KMS-11 (cell line): ENCODE measurements at regions not wholly inside any gene's neighbourhood (a gene's known extent, or its start where the extent isn't known, plus 50 kb on each side); places are given as distances from the start of the nearest gene placed in this dataset.

Experiments
- H2AFZ ChIP-seq: fragments of 200-600 bp; sonication (generic); 2 replicates; pipeline ENCODE4 v1.6.1; 2016; ENCODE audit warnings: antibody characterized with exemption, mixed run types, low read depth
- H3K27ac ChIP-seq: fragments of 200-600 bp; sonication (generic); 2 replicates; pipeline ENCODE4 v1.6.1; 2016; ENCODE audit warnings: mild to moderate bottlenecking, mixed run types
- H3K27me3 ChIP-seq: fragments of 200-600 bp; sonication (generic); 2 replicates; pipeline ENCODE4 v1.6.1; 2017; ENCODE audit warnings: mild to moderate bottlenecking, low read depth, mixed run types, moderate library complexity; ENCODE audit not compliant: insufficient read depth
- H3K36me3 ChIP-seq: fragments of 200-600 bp; sonication (generic); 2 replicates; pipeline ENCODE4 v1.6.1; 2017; ENCODE audit warnings: mild to moderate bottlenecking, mixed run types; ENCODE audit not compliant: insufficient read depth
- H3K4me1 ChIP-seq: fragments of 200-600 bp; sonication (generic); 2 replicates; pipeline ENCODE4 v1.6.1; 2016; ENCODE audit warnings: mild to moderate bottlenecking, low read depth, mixed run types; ENCODE audit not compliant: poor library complexity, severe bottlenecking
- H3K4me2 ChIP-seq: fragments of 200-600 bp; sonication (generic); 2 replicates; pipeline ENCODE4 v1.7.0; 2016; ENCODE audit warnings: mild to moderate bottlenecking, mixed run types
- H3K4me3 ChIP-seq: fragments of 200-600 bp; sonication (generic); IDR thresholded peaks from 2 replicates; pipeline ENCODE4 v1.6.1; 2017; ENCODE audit warnings: low read depth, low read length, mixed read lengths; ENCODE audit not compliant: insufficient read depth
- H3K79me2 ChIP-seq: fragments of 200-600 bp; sonication (generic); 2 replicates; pipeline ENCODE4 v1.6.1; 2016; ENCODE audit warnings: low read depth, mixed run types; ENCODE audit not compliant: insufficient read depth
- H3K9ac ChIP-seq: fragments of 200-600 bp; sonication (generic); 2 replicates; pipeline ENCODE4 v1.6.1; 2016; ENCODE audit warnings: mild to moderate bottlenecking, mixed run types
- H4K20me1 ChIP-seq: fragments of 200-600 bp; sonication (generic); 2 replicates; pipeline ENCODE4 v1.6.1; 2016; ENCODE audit warnings: mild to moderate bottlenecking, mixed run types; ENCODE audit not compliant: insufficient read depth
- TF ChIP-seq, protein P1 (sequence below): fragments of 200-600 bp; sonication (generic); conservative IDR thresholded peaks from 2 replicates; pipeline ENCODE4 v1.6.1; 2017; ENCODE audit warnings: low read depth, mild to moderate bottlenecking, antibody characterized with exemption, low read length, moderate library complexity, mixed read lengths

DNA sequence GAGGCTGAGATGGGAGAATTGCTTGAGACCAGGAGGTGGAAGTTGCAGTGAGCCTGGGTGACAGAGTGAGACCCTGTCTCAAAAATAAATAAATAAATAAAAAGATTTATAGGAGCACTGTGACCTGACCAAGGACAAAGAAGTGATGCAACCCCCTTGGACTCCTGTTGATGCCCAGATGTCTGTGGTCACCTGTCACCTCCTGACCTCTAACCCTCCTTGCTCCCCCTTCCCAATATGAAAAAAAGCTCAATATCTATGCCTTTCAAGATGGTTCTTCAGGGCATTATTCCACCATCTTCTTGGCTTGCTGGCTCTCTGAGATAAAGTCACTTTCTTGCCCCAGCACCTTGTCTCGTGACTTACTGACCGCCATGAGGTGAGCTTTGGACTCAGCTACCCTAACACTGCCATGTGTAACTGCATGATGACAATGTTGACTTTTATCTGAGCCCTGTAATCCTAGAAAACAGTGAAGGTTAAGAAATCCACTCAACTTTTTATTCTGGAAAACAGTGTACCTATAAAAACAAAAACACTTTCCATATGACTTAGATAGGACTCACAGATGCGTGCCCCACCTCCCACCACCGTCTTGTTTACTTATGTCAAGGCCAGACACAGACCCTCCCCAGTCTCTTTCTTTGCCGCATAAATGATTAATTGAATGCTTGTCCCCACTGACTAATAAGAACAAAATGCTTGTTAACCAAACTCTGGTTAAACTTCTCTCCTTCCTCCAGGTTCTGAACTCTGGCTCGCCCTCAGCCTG lies 360.5 kb downstream of the BUD13 start:
- H3K4me3 ChIP-seq, result no peak overlapping the region
- H3K4me2 ChIP-seq, result no peak overlapping the region
- H3K79me2 ChIP-seq, result no peaks in the 10 kb centered on the region
- H3K4me1 ChIP-seq, result no peaks in the 10 kb centered on the region
- no peak overlapping the region for H2AFZ ChIP-seq
- H3K27ac ChIP-seq, result no peak overlapping the region
- H3K36me3 ChIP-seq, result no peaks in the 10 kb centered on the region
- H3K27me3 ChIP-seq, result no peaks in the 10 kb centered on the region
- no peak overlapping the region for H3K9ac ChIP-seq
- TF ChIP-seq, protein P1, sequence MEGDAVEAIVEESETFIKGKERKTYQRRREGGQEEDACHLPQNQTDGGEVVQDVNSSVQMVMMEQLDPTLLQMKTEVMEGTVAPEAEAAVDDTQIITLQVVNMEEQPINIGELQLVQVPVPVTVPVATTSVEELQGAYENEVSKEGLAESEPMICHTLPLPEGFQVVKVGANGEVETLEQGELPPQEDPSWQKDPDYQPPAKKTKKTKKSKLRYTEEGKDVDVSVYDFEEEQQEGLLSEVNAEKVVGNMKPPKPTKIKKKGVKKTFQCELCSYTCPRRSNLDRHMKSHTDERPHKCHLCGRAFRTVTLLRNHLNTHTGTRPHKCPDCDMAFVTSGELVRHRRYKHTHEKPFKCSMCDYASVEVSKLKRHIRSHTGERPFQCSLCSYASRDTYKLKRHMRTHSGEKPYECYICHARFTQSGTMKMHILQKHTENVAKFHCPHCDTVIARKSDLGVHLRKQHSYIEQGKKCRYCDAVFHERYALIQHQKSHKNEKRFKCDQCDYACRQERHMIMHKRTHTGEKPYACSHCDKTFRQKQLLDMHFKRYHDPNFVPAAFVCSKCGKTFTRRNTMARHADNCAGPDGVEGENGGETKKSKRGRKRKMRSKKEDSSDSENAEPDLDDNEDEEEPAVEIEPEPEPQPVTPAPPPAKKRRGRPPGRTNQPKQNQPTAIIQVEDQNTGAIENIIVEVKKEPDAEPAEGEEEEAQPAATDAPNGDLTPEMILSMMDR, result no peak
- no peaks in the 10 kb centered on the region for H4K20me1 ChIP-seq

DNA sequence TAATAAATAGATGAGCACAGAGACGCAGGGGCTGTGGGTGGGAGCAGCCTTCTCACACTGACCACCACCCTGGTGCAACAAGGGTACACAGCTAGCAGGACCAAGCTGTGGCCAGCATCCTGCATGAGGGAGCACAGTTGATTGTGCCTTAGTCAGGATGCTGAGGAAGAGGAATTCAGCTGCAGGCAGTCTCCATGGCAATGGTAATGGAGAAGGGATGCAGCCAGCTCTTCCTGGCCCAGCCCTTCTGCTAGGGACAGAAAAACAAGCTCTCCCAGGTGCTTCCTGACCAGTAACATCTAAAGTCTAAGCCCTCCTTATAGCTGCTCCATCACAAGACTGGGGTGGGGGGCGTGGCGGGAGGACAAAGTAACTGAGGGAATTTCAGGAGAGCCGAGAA lies 363.5 kb downstream of the BUD13 start:
- Histone ChIP-seq H3K4me3 (no peak overlapping the region), H3K27ac (no peak overlapping the region), H3K36me3 (no peaks in the 10 kb centered on the region), H3K9ac (no peak overlapping the region), H3K79me2 (no peaks in the 10 kb centered on the region), H3K4me2 (no peak overlapping the region), H3K4me1 (peaks cover 3% of the 10 kb centered on the region), H3K27me3 (no peaks in the 10 kb centered on the region), H4K20me1 (no peaks in the 10 kb centered on the region), H2AFZ (no peak overlapping the region)
- TF ChIP-seq, protein P1, result no peak

- TF ChIP-seq, protein P1, result no peak
- H3K36me3 ChIP-seq, result no peaks in the 10 kb centered on the region
Measured at GRCh38 chr11:116406042-116406441, 366.7 kb downstream of the BUD13 start.

GRCh38 chr11:116404462-116404798 lies 368.4 kb downstream of the BUD13 start:
- Histone ChIP-seq H3K4me2 (no peak overlapping the region), H3K27ac (no peak overlapping the region), H4K20me1 (no peaks in the 10 kb centered on the region), H2AFZ (no peak overlapping the region), H3K79me2 (no peaks in the 10 kb centered on the region), H3K27me3 (no peaks in the 10 kb centered on the region), H3K4me1 (peaks cover 9% of the 10 kb centered on the region), H3K36me3 (no peaks in the 10 kb centered on the region), H3K4me3 (no peak overlapping the region), H3K9ac (no peak overlapping the region)
- TF ChIP-seq, protein P1, result no peak

More at GRCh38 chr11:116406042-116406441, 366.7 kb downstream of the BUD13 start:
- Histone ChIP-seq H3K4me2 (no peak overlapping the region), H3K4me1 (peaks cover 9% of the 10 kb centered on the region), H3K27me3 (no peaks in the 10 kb centered on the region), H3K79me2 (no peaks in the 10 kb centered on the region), H3K9ac (no peak overlapping the region), H3K27ac (no peak overlapping the region), H2AFZ (no peak overlapping the region), H4K20me1 (no peaks in the 10 kb centered on the region), H3K4me3 (no peak overlapping the region)
